ENCODE measurements at regions not wholly inside any gene's neighbourhood (a gene's known extent, or its start where the extent isn't known, plus 50 kb on each side); places are given as distances from the start of the nearest gene placed in this dataset.

- TF ChIP-seq ZNF26 (tag by site-specific recombination; IDR thresholded peaks at IDR 0.05) (no peak), ZNF549 (tag by site-specific recombination; IDR thresholded peaks at IDR 0.05) (no peak), ZSCAN4 (tag by site-specific recombination; IDR thresholded peaks at IDR 0.05) (no peak), TRIM28 (IDR thresholded peaks at IDR 0.05; ENCODE audit: borderline replicate concordance, low read length) (no peak), ZNF660 (tag by site-specific recombination; IDR thresholded peaks at IDR 0.05) (no peak), KLF7 (tag by site-specific recombination; IDR thresholded peaks at IDR 0.05; ENCODE audit: borderline replicate concordance) (no peak), ZNF266 (tag by site-specific recombination; IDR thresholded peaks at IDR 0.05; ENCODE audit: low read depth) (no peak), ZNF362 (tag by site-specific recombination; IDR thresholded peaks at IDR 0.05) (no peak), ZNF416 (tag by site-specific recombination; IDR thresholded peaks at IDR 0.05) (no peak)
Measured at GRCh38 chr21:38658511-38658910, 147.2 kb upstream of the ETS2 start (continued).

GRCh38 chr21:38659936-38660332, 145.8 kb upstream of the ETS2 start:
- ChIA-PET POLR2A (no interaction called here), CTCF (interaction anchor here (0.6 kb wide), 1 partner anchor 479 kb away, joined by 5 read pairs; no protein-coding TSS in a partner anchor)
- no peak overlapping the region for H3K27ac ChIP-seq (ENCODE audit: extremely low read depth, low read depth, low read length)
- H3K4me3 ChIP-seq (ENCODE audit: low read depth, low read length) = no peak overlapping the region
- no peaks in the 10 kb centered on the region for H3K36me3 ChIP-seq (ENCODE audit: control insufficient read depth in 2 of 2, insufficient read depth in 1 of 2, low read length in 2 of 2)
- H3K4me1 ChIP-seq (ENCODE audit: control insufficient read depth, insufficient read depth, low read length) = peaks cover 3% of the 10 kb centered on the region; the same call in 1 of the 2 replicates
- TF ChIP-seq ZFP41 (tag by site-specific recombination; IDR thresholded peaks at IDR 0.05; ENCODE audit: borderline replicate concordance) (no peak), ZNF391 (tag by site-specific recombination; IDR thresholded peaks at IDR 0.05; ENCODE audit: borderline replicate concordance, low read depth) (no peak), ZNF624 (tag by site-specific recombination; IDR thresholded peaks at IDR 0.05) (no peak), ZBTB6 (tag by site-specific recombination; IDR thresholded peaks at IDR 0.05) (no peak), ZNF785 (tag by site-specific recombination; IDR thresholded peaks at IDR 0.05) (no peak), BCL11A (tag by site-specific recombination; IDR thresholded peaks at IDR 0.05; ENCODE audit: low read depth) (no peak), ZNF148 (tag by site-specific recombination; IDR thresholded peaks at IDR 0.05; ENCODE audit: borderline replicate concordance) (no peak), ZFP3 (tag by site-specific recombination; IDR thresholded peaks at IDR 0.05; ENCODE audit: low read depth) (no peak), ZNF600 (tag by site-specific recombination; IDR thresholded peaks at IDR 0.05) (no peak), ZNF335 (tag by site-specific recombination; conservative IDR thresholded peaks at IDR 0.05) (no peak), ZNF146 (tag by site-specific recombination; IDR thresholded peaks at IDR 0.05) (no peak), ZNF138 (tag by site-specific recombination; IDR thresholded peaks at IDR 0.05; ENCODE audit: borderline replicate concordance) (no peak), ZNF157 (tag by site-specific recombination; IDR thresholded peaks at IDR 0.05) (no peak), IKZF3 (tag by site-specific recombination; IDR thresholded peaks at IDR 0.05) (no peak), ZNF707 (tag by site-specific recombination; IDR thresholded peaks at IDR 0.05) (no peak), OVOL3 (tag by site-specific recombination; IDR thresholded peaks at IDR 0.05) (no peak)
- H3K9me3 ChIP-seq (ENCODE audit: control insufficient read depth, insufficient read depth, low read depth, low read length) = no peaks in the 10 kb centered on the region
